HuH-7 (cell line): ENCODE measurements at regions not wholly inside any gene's neighbourhood (a gene's known extent, or its start where the extent isn't known, plus 50 kb on each side); places are given as distances from the start of the nearest gene placed in this dataset.

Experiments used
- DNase-seq: peaks from one replicate; pipeline ENCODE4 v3.0.0; 2011; ENCODE audit warnings: low spot score

- DNase-seq: no peak
Measured at GRCh38 chr5:4518903-4519672, 621.0 kb upstream of the ADAMTS16 start.

GRCh38 chr5:4520559-4520958, 619.6 kb upstream of the ADAMTS16 start:
- no peak for DNase-seq

- no peak for DNase-seq
Measured at GRCh38 chr5:4523038-4523437, 617.1 kb upstream of the ADAMTS16 start.

DNA sequence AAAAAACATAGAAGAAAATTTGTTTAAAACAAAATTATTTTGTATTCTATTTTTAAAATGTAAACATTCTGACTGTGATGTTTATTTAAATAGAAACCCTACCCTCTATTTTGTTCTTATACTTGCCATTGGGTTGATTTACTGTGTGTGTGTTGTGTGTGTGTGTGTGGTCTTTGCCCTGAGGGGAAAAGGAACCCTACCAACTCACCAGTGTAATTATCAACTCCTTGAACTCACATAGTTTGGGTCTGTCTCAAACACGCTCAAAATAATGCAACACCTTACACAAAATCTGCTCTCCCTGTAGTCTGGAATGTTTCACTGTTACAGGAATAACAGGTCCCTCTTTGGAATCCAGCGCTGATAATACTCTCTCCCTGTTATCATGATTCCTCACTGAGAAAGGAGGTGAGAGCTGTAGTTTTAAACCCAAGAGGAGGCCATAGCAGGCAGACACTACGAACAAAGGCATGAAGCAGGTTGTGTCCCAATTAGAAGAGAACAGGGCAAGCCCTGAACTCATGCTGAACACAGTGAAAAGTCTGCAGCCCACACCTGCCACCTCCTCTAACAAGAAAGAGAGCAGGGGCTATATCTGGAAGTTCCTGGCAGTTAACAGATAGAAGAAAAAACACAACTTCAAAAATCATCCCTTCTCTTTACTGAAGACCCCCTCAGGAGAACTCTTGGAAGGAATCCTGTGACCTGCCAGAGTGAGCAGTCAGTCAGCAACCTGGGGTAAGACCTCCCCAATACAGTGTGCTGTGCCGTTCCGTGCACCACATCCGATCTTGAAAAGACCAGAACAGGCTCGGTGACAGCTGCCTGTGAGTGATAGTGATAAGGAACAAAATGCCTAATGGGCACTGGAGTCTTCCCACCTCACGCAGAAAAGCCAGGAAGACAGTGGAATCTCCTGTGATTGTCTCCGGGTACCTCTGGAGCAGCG, 608.1 kb upstream of the ADAMTS16 start:
- DNase-seq: no peak

- no peak for DNase-seq
Measured at GRCh38 chr5:4532705-4533080, 607.4 kb upstream of the ADAMTS16 start.

DNA sequence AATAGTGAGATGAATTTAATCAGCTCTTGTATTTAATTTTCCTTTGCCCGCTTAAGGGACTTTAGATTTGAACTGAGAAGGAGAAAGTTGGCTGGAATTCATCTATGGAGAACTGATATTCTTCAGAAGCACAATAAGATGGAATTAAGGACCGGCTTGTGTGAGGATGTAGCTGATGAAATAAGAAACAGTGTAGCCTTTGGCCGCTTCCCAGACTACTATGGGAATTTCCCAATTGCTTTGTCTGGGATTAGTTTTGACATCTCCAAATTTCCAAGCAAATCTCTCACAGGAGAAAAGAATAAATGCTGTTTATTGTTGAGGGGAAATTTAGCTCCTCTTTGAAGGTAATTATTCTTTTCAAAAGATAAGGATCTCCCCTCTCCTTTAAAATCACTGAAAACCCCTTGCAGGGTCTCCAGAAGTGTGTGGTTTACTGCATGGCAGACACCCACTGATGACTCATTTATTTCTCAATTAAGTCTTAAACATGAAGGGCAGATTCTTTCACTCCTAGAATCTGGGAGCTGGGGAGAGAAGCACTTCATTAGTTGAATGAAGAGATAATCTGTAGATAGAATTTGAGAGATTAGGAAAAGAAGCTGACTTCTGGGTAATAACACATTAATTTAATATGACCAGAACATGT, 606.5 kb upstream of the ADAMTS16 start:
- DNase-seq: no peak

DNA sequence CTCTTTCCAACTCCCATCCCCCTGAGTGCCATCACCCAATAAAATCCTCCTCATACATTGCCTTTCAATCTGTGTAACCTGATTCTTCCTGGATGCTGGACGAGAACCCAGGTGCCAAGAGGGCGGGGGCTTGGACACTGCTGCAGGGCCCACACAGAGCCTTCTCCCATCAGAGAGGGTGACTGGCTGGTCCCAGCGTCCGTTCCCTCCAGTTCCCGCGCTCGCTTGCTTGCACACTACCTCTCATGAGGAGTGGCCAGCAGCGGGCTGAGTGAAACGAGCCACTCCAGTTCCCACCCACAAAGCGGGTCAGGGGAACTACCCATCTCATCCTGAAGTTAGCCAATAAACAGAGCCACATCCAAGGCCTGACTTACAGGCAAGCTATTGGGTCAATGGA, 602.6 kb upstream of the ADAMTS16 start:
- no peak for DNase-seq

DNA sequence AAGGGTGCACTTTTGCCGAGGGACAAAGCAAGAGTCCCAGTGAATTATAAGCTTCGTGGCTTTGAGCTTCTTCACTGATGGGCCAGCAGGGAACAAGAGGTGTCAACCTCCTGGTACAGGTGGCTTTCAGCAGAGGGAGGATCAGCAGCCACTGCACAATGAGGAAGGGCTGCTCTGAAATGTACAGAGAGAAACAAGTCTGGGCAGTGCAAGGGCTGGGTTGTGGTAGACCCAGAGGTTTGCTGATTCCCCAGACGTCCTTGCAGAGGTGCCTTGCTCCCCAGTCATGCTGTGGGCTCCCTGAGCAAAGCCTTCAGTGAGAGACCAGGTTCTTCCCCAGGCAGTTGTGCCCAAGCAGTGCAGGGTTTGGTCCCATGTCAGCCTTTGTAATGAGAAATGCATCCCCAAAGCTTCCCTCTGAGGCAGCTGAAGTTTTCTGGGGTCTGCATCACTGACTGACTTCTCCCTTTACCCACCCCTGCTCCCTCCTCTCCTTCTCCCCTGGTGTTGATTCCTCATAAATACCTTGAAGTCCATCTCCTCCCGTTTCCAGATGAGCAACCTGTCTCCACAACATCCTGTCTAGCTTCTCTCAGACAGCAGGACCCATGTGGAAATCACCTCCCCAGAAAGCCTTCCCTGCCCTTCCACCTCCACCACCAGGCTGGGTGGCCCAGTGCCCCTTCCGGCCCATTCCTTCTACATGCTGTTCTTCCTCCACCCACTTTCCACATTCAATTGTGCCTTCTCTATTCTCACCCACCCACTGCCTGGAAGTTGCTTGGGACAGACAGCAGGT, 599.6 kb upstream of the ADAMTS16 start:
- no peak for DNase-seq

GRCh38 chr5:4541334-4541733, 598.8 kb upstream of the ADAMTS16 start:
- DNase-seq: no peak

DNA sequence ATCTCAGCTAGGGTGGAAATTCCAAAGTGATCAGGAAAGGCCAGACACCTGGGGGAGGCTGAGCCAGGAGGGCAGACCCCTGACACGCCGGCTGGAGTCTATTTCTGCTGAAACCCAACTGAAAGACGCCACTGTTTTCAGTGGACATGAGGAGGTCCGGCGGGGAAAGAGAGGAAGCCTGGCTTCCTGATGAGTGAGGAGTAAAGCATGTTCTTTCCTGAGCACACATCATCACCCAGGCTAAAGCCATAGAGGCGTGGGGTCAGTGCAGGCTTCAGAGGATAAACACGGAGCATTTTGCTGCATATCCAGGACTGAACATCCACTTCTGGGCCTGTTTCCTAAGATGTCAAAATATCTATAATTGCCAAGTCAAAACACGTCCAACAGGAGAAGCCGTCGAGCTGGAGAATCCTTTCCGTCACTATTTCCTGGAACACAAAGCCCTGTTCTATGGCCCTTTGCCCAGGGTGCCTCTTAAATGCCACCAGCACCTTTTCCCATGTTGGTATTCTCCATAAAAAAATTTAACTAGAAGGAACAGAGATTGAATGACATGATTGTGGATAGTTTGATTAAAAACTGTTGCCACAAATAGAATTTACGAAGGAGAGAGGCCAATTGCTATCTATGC, 597.9 kb upstream of the ADAMTS16 start:
- no peak for DNase-seq

- DNase-seq: no peak
Measured at GRCh38 chr5:4544049-4544670, 596.0 kb upstream of the ADAMTS16 start.

GRCh38 chr5:4547547-4547946, 592.6 kb upstream of the ADAMTS16 start:
- no peak for DNase-seq

DNA sequence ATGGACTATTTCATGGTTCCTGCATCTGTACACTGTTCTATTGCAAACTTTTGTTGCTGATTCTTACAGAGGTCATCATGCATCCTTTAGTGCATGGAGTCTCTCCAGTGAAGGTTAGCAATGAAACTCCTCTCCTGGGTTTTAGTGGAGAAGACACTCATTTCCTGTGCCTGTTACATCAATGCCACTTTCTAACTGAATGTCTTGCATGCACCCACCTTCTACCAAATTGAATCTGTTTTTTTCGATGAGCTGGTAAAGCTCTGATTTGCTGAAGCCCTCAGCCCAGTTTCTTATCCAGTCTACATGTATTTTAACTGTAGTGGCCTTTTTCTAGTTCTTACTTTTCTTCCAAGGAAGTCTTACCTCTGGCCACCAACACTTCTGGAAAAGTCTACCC, 591.8 kb upstream of the ADAMTS16 start:
- DNase-seq: no peak

GRCh38 chr5:4549351-4549750, 590.8 kb upstream of the ADAMTS16 start:
- DNase-seq: no peak

DNA sequence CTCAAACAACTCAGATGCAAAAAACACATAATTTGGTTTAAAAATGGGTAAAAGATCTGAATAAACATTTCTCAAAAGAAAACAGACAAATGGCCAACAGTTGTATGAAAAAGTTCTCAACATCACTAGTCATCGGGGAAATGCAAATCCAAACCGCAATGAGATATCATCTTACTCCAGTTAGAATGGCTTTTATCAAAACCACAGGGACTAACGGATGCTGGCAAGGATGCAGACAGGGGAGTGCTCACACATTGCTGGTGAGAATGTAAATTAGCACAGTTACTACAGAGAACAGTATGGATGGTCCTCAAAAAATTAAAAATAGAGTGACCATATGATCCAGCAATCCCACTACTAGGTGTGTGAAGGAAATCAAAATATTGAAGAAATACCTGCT, 589.1 kb upstream of the ADAMTS16 start:
- DNase-seq: no peak

DNA sequence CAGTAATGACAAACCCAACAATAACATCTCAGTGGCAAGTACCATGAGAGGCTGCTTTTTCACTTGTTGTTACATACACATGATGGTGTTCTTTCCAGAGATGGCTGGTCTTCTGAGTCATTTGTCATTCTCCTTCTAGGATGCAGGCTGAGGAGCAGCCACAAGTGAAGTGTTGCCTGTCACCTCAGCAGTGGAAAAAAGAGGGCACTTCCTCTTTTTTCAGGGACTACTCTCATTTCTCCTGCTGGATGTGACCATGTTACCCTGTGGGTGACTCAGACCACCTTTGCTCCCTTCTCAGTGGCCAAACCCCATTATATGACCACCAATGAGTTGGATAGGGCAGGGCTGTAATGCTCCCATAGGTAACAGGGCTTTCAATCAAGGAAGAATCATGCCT, 587.0 kb upstream of the ADAMTS16 start:
- no peak for DNase-seq

DNA sequence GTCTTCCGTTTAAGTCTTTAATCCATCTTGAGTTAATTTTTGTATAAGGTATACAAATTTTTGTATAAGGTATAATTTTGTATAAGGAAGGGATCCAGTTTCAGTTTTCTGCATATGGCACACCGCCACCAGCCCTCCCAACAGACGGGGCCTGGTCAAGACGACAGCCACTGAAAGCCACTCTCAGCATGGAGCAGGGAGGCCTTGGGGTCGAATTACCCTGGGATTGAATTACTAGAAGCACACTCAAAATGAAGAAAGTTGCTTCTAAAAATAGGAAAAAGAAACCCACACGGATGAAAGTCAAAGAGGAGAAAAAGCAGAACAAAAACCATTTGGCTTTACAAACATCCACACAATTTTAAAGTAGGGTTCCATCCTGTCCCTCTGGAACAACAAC, 586.2 kb upstream of the ADAMTS16 start:
- no peak for DNase-seq

DNA sequence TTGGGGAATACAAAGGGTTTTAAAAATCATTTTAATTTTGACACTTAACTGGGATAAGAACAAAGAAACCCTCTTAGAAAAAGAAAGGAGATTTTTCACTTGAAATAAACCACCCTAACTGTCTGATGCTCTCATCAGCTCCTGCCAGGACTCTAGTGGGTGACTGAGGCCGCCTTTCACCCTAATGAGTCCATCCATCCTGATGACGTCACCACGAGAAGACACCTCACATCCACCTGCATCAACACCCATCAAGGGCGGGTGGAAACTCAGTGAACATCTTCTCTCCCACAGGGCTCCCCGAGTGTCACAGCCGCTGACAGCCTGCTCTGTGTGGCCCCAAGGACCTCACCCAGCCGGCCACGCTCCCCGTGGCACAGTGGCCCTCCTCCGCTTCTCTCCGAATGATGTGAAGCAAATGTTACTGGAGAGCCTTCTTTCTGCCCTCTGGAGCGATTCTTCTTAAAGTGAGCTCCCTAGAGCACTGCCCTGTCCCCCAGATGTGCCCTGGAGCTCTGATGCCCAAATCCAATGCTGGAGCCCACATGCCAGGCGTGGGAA, 584.3 kb upstream of the ADAMTS16 start:
- no peak for DNase-seq

DNA sequence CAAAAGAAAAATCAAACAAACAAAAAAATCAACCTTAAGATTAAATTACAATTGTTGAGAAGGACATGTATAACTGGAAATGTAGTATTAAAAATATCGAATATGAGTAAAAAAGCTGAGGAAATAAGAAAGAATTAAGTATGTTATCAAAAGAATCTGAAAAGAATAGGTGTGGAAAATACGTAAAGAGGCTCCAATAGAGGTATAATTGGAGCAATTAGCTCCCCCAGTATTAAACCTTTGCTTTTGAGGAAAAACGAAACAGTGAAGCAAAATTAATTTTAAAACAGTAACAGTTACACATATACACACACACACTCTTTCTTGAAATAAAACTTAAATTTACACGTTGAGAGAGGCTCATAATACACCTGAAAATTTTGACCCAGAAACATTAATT, 578.7 kb upstream of the ADAMTS16 start:
- no peak for DNase-seq

- no peak for DNase-seq
Measured at GRCh38 chr5:4563400-4563799, 576.7 kb upstream of the ADAMTS16 start.
